RPMI7951 (cell line): ENCODE measurements at regions not wholly inside any gene's neighbourhood (a gene's known extent, or its start where the extent isn't known, plus 50 kb on each side); places are given as distances from the start of the nearest gene placed in this dataset.
A peak's percentile ranks its signal among the peaks of the same experiment; 100 is the strongest.

Experiments
- DNase-seq: peaks from one replicate; pipeline ENCODE4 v3.0.0-alpha.2; 2012; ENCODE audit warnings: low read depth

GRCh38 chr20:48358176-48359054, 469.4 kb downstream of the PREX1 start:
- no peak for DNase-seq

GRCh38 chr20:48357714-48358113, 470.1 kb downstream of the PREX1 start:
- no peak for DNase-seq

- DNase-seq = no peak
Measured at GRCh38 chr20:48354903-48355302, 472.9 kb downstream of the PREX1 start.

GRCh38 chr20:48354320-48354876, 473.4 kb downstream of the PREX1 start:
- DNase-seq = no peak

GRCh38 chr20:48352628-48353027, 475.2 kb downstream of the PREX1 start:
- no peak for DNase-seq

- no peak for DNase-seq
Measured at GRCh38 chr20:48352042-48352441, 475.8 kb downstream of the PREX1 start.

- peak; percentile 11 for DNase-seq
Measured at GRCh38 chr20:48350313-48350988, 477.3 kb downstream of the PREX1 start.

GRCh38 chr20:48349656-48350055, 478.1 kb downstream of the PREX1 start:
- DNase-seq = no peak

- DNase-seq = no peak
Measured at GRCh38 chr20:48348022-48348421, 479.8 kb downstream of the PREX1 start.

GRCh38 chr20:48342822-48343513, 484.8 kb downstream of the PREX1 start:
- DNase-seq = no peak

GRCh38 chr20:48340883-48341281, 486.9 kb downstream of the PREX1 start:
- DNase-seq = no peak

GRCh38 chr20:48339986-48340882, 487.6 kb downstream of the PREX1 start:
- DNase-seq = no peak

GRCh38 chr20:48339190-48339985, 488.4 kb downstream of the PREX1 start:
- peak; percentile 59 for DNase-seq

GRCh38 chr20:48338717-48339116, 489.1 kb downstream of the PREX1 start:
- DNase-seq = peak; percentile 24

- no peak for DNase-seq
Measured at GRCh38 chr20:48336597-48336996, 491.2 kb downstream of the PREX1 start.

GRCh38 chr20:48335308-48336050, 492.3 kb downstream of the PREX1 start:
- DNase-seq = no peak

GRCh38 chr20:48333707-48334106, 494.1 kb downstream of the PREX1 start:
- no peak for DNase-seq

GRCh38 chr20:48332555-48332954, 495.2 kb downstream of the PREX1 start:
- DNase-seq = no peak

- DNase-seq = no peak
Measured at GRCh38 chr20:48331518-48332286, 496.1 kb downstream of the PREX1 start.
